HCT116 (cell line): ENCODE measurements at regions not wholly inside any gene's neighbourhood (a gene's known extent, or its start where the extent isn't known, plus 50 kb on each side); places are given as distances from the start of the nearest gene placed in this dataset.
"Not testable (repeated sequence)": the region's sequence is repeated elsewhere in the genome, so short reads cannot be mapped to it uniquely, and the experiment has no call there.

Source experiments
- ATAC-seq: fragments of 200-7000 bp; cut with Tn5 transposase; 2 replicates; pipeline ENCODE4 v1.9.1; 2020; ENCODE audit warnings: mild to moderate bottlenecking, moderate library complexity
- BruUV-seq: library from RNA; stranded (reverse); fragments of 400-500 nt; replicated peaks from 2 replicates; lab custom pipeline; 2021; lab: Mats Ljungman, UMichigan
- CTCF ChIA-PET: fragments of 300-600 bp; sonication (Branson Sonifier 250); formaldehyde crosslinking; loops from one replicate; lab custom pipeline; 2021; ENCODE audit warnings: antibody characterized with exemption; lab: Charles Lee
- POLR2A ChIA-PET: fragments of 300-600, 350-600 bp; sonication (Branson Sonifier 250); formaldehyde crosslinking; loops from one replicate; lab custom pipeline; 2021; ENCODE audit warnings: antibody characterized with exemption; lab: Charles Lee
- RAD21 ChIA-PET, 2 experiments: fragments of 300-600 bp; sonication (Branson Sonifier 250); formaldehyde crosslinking; loops; one replicate each; lab custom pipeline; 2023; ENCODE audit warnings: low total read pairs in 2 of 2; ENCODE audit not compliant: uncharacterized antibody in 2 of 2, unreplicated experiment in 2 of 2, low non-redundant PET in 1 of 2; lab: Charles Lee
- DNase-seq: peaks from one replicate; pipeline ENCODE4 v3.0.0-alpha.2; 2010; ENCODE audit warnings: low read depth, low spot score
- H2AFZ ChIP-seq: fragments of 200-600 bp; shearing (Covaris generic), sonication (generic); 2 replicates; pipeline ENCODE4 v1.6.1; 2017; ENCODE audit warnings: low read depth, mixed run types, mixed read lengths, antibody characterized with exemption, low read length; ENCODE audit not compliant: poor library complexity, severe bottlenecking
- H3K27ac ChIP-seq: 2 replicates; pipeline ENCODE4 v1.5.1; 2012; ENCODE audit warnings: low read depth, low read length
- H3K27me3 ChIP-seq: fragments of 200-600 bp; sonication (generic); 2 replicates; pipeline ENCODE4 v1.6.1; 2016; ENCODE audit warnings: mixed run types, low read length, mixed read lengths; ENCODE audit not compliant: insufficient read depth
- H3K36me3 ChIP-seq, 2 experiments: fragments of 200-500 bp in 1 of 2; fragments of 200-600 bp in 1 of 2; sonication (Bioruptor generic) in 1 of 2; sonication (generic) in 1 of 2; 2 replicates each; pipeline versions ENCODE4 v1.5.1 to v1.6.1; 2014 to 2016; ENCODE audit warnings: low read length in 2 of 2, inconsistent platforms in 1 of 2, mixed read lengths in 1 of 2, mixed run types in 1 of 2; ENCODE audit not compliant: insufficient read depth in 2 of 2, control insufficient read depth in 1 of 2
- H3K4me1 ChIP-seq, 2 experiments: fragments of 200-600 bp in 1 of 2; sonication (generic) in 1 of 2; 2 replicates each; pipeline versions ENCODE4 v1.5.1 to v1.6.1; 2012 to 2017; ENCODE audit warnings: low read length in 2 of 2, inconsistent platforms in 1 of 2, mild to moderate bottlenecking in 1 of 2, mixed read lengths in 1 of 2, mixed run types in 1 of 2, moderate library complexity in 1 of 2; ENCODE audit not compliant: insufficient read depth in 2 of 2, control insufficient read depth in 1 of 2
- H3K4me2 ChIP-seq: fragments of 200-600 bp; sonication (generic); 2 replicates; pipeline ENCODE4 v1.6.1; 2017; ENCODE audit warnings: mixed run types, low read length, mixed read lengths
- H3K4me3 ChIP-seq, 2 experiments: fragments of 200-600 bp in 1 of 2; sonication (generic) in 1 of 2; replicated peaks in 1 of 2; 2 replicates each; pipeline ENCODE4 v1.5.1; 2011 to 2016; ENCODE audit warnings: low read length in 2 of 2, control low read depth in 1 of 2, low read depth in 1 of 2, mild to moderate bottlenecking in 1 of 2, mixed read lengths in 1 of 2, mixed run types in 1 of 2
- H3K79me2 ChIP-seq: fragments of 200-600 bp; sonication (generic); 2 replicates; pipeline ENCODE4 v1.6.1; 2017; ENCODE audit warnings: mild to moderate bottlenecking, mixed run types, low read length, moderate library complexity, mixed read lengths; ENCODE audit not compliant: insufficient read depth
- H3K9ac ChIP-seq: fragments of 200-600 bp; sonication (generic); 2 replicates; pipeline ENCODE4 v1.6.1; 2016; ENCODE audit warnings: low read length, mixed read lengths
- H3K9me2 ChIP-seq: fragments of 200-600 bp; sonication (generic), shearing (Covaris generic); 2 replicates; pipeline ENCODE4 v1.6.1; 2017; ENCODE audit warnings: mixed run types, mild to moderate bottlenecking, moderate library complexity; ENCODE audit not compliant: insufficient read depth
- H3K9me3 ChIP-seq, 2 experiments: fragments of 200-500 bp in 1 of 2; fragments of 200-600 bp in 1 of 2; sonication (Bioruptor generic) in 1 of 2; sonication (generic) in 1 of 2; 2 replicates each; pipeline ENCODE4 v1.6.1; 2014 to 2017; ENCODE audit warnings: low read length in 2 of 2, mixed read lengths in 2 of 2, inconsistent platforms in 1 of 2, low read depth in 1 of 2, mild to moderate bottlenecking in 1 of 2, mixed run types in 1 of 2, moderate library complexity in 1 of 2; ENCODE audit not compliant: control insufficient read depth in 1 of 2, insufficient read depth in 1 of 2
- H4K20me1 ChIP-seq: fragments of 200-600 bp; sonication (generic), shearing (Covaris generic); 2 replicates; pipeline ENCODE4 v1.6.1; 2017; ENCODE audit warnings: mixed run types, mild to moderate bottlenecking, moderate library complexity; ENCODE audit not compliant: insufficient read depth
- CBX3 ChIP-seq: IDR thresholded peaks from 2 replicates; pipeline ENCODE4 v1.6.1; 2012; ENCODE audit warnings: low read depth
- CEBPB ChIP-seq: IDR thresholded peaks from 2 replicates; pipeline ENCODE4 v1.6.1; 2012; ENCODE audit warnings: low read depth
- CTCF ChIP-seq, 3 experiments: fragments of 200-600 bp in 1 of 3; sonication (generic) in 1 of 3; IDR thresholded peaks in 2 of 3; conservative IDR thresholded peaks in 1 of 3; 2 replicates each; pipeline ENCODE4 v1.5.1; 2012 to 2017; ENCODE audit warnings: low read depth in 2 of 3, low read length in 2 of 3, antibody characterized with exemption in 1 of 3, borderline replicate concordance in 1 of 3, control low read depth in 1 of 3, mild to moderate bottlenecking in 1 of 3, mixed read lengths in 1 of 3, mixed run types in 1 of 3, moderate library complexity in 1 of 3; ENCODE audit not compliant: insufficient read depth in 1 of 3
- EGR1 ChIP-seq: IDR thresholded peaks from 2 replicates; pipeline ENCODE4 v1.6.1; 2012; ENCODE audit warnings: low read depth
- ELF1 ChIP-seq: IDR thresholded peaks from 2 replicates; pipeline ENCODE4 v1.6.1; 2012; ENCODE audit warnings: low read depth, borderline replicate concordance
- EZH2phosphoT487 ChIP-seq: fragments of 200-600 bp; IDR thresholded peaks from 2 replicates; pipeline ENCODE4 v1.6.1; 2018; ENCODE audit warnings: antibody characterized with exemption, borderline replicate concordance
- FOSL1 ChIP-seq: IDR thresholded peaks from 2 replicates; pipeline ENCODE4 v1.6.1; 2012; ENCODE audit warnings: low read depth
- MAX ChIP-seq: IDR thresholded peaks from 2 replicates; pipeline ENCODE4 v1.6.1; 2012
- POLR2A ChIP-seq: IDR thresholded peaks from 2 replicates; pipeline ENCODE4 v1.7.0; 2011; ENCODE audit warnings: borderline replicate concordance; ENCODE audit not compliant: insufficient read depth, insufficient read length; ENCODE audit errors: extremely low read depth
- RAD21 ChIP-seq: IDR thresholded peaks from 2 replicates; pipeline ENCODE4 v1.6.1; 2012; ENCODE audit warnings: low read depth, mild to moderate bottlenecking
- REST ChIP-seq: IDR thresholded peaks from 2 replicates; pipeline ENCODE4 v1.6.1; 2012; ENCODE audit warnings: low read depth
- SP1 ChIP-seq: IDR thresholded peaks from 2 replicates; pipeline ENCODE4 v1.6.1; 2012; ENCODE audit warnings: low read depth
- TCF7L2 ChIP-seq: IDR thresholded peaks from 2 replicates; pipeline ENCODE4 v1.7.0; 2011; ENCODE audit warnings: borderline replicate concordance, inconsistent platforms; ENCODE audit not compliant: insufficient read depth, insufficient read length; ENCODE audit errors: extremely low read depth
- intact Hi-C: fragments of 100-400 bp; cut with micrococcal nuclease; formaldehyde crosslinking; loops from 2 replicates; pipeline ENCODE4 v1.10.0; 2022

- H3K27ac ChIP-seq, ATAC-seq, RAD21 ChIA-PET, H3K9me2 ChIP-seq, H3K9ac ChIP-seq, H3K27me3 ChIP-seq, CTCF ChIA-PET, H3K4me3 ChIP-seq, DNase-seq, H3K79me2 ChIP-seq, H4K20me1 ChIP-seq, H3K36me3 ChIP-seq, H2AFZ ChIP-seq, H3K9me3 ChIP-seq, POLR2A ChIA-PET: not testable (repeated sequence)
- peak overlapping the region; percentile 28; the same call in 1 of the 2 replicates for H3K4me2 ChIP-seq
- TSS peak; percentile 67 for BruUV-seq
- intact Hi-C loops = loop anchor here (10.0 kb wide), 1 partner anchor 778 kb away; no protein-coding TSS in a partner anchor
- peaks cover 13 to 14% of the 10 kb centered on the region in 2 experiments for H3K4me1 ChIP-seq
Measured at GRCh38 chr5:93682471-93683404, 58.7 kb downstream of the POU5F2 start.

GRCh38 chr5:93681432-93681831 is 60.0 kb downstream of the POU5F2 start:
- Histone ChIP-seq H3K4me2 (no peak overlapping the region), H2AFZ (peak overlapping the region; percentile 32), H3K27me3 (no peaks in the 10 kb centered on the region), H4K20me1 (no peaks in the 10 kb centered on the region), H3K36me3 (no peaks in the 10 kb centered on the region), H3K79me2 (no peaks in the 10 kb centered on the region), H3K9me2 (no peaks in the 10 kb centered on the region), H3K4me1 (peaks cover 22 to 25% of the 10 kb centered on the region in 2 experiments), H3K9me3 (no peaks in the 10 kb centered on the region), H3K9ac (no peak overlapping the region), H3K27ac (no peak overlapping the region), H3K4me3 (no peak overlapping the region)
- ChIA-PET CTCF (interaction anchor here (1.3 kb wide), 1 partner anchor 9 kb away, joined by 4 read pairs; no protein-coding TSS in a partner anchor), POLR2A (no interaction called here), RAD21 (no interaction called here)
- intact Hi-C loops = loop anchor here (10.0 kb wide), 1 partner anchor 777 kb away; no protein-coding TSS in a partner anchor
- DNase-seq (no peak), ATAC-seq (no peak)
- no TSS peak for BruUV-seq
- TF ChIP-seq REST = no peak
- no peak for TF ChIP-seq EZH2phosphoT487
- 0 out of 2 replicates have a peak, but pooled peaks have one; percentile 8 for TF ChIP-seq RAD21
- TF ChIP-seq CTCF (IDR thresholded peaks at IDR 0.05 in 2 of 3, conservative IDR thresholded peaks at IDR 0.05 in 1 of 3; ENCODE audit: borderline replicate concordance in 1 of 3, insufficient read depth in 1 of 3, low read depth in 2 of 3, low read length in 2 of 3) = peak in 2 of 3 experiments; percentile 56 to 57; a peak in 4 of 6 replicates
- TF ChIP-seq POLR2A = no peak
- no peak for TF ChIP-seq CEBPB
- no peak for TF ChIP-seq MAX
- no peak for TF ChIP-seq FOSL1
- no peak for TF ChIP-seq CBX3
- TF ChIP-seq TCF7L2 = no peak
- no peak for TF ChIP-seq ELF1
- no peak for TF ChIP-seq EGR1
- TF ChIP-seq SP1 = no peak
